HEK293T (cell line): ENCODE measurements at regions not wholly inside any gene's neighbourhood (a gene's known extent, or its start where the extent isn't known, plus 50 kb on each side); places are given as distances from the start of the nearest gene placed in this dataset.

Experiments used
- BHLHE40 ChIP-seq: fragments of 450-650 bp; IDR thresholded peaks from 2 replicates; pipeline ENCODE4 v1.6.1; 2016; ENCODE audit warnings: mild to moderate bottlenecking, moderate library complexity, borderline replicate concordance
- FOXM1 ChIP-seq: fragments of 450-650 bp; IDR thresholded peaks from 2 replicates; pipeline ENCODE4 v1.6.1; 2017; ENCODE audit warnings: mild to moderate bottlenecking, borderline replicate concordance
- NFRKB ChIP-seq: fragments of 450-650 bp; IDR thresholded peaks from 2 replicates; pipeline ENCODE4 v1.6.1; 2016; ENCODE audit warnings: mild to moderate bottlenecking, moderate library complexity
- SP1 ChIP-seq: fragments of 450-650 bp; IDR thresholded peaks from 2 replicates; pipeline ENCODE4 v1.6.1; 2017
- SUZ12 ChIP-seq: fragments of 450-650 bp; IDR thresholded peaks from 2 replicates; pipeline ENCODE4 v1.6.1; 2016; ENCODE audit warnings: mild to moderate bottlenecking
- TARDBP ChIP-seq: fragments of 450-650 bp; IDR thresholded peaks from 2 replicates; pipeline ENCODE4 v1.6.1; 2016
- ZNF384 ChIP-seq: fragments of 450-650 bp; IDR thresholded peaks from 2 replicates; pipeline ENCODE4 v1.6.1; 2016
- TF ChIP-seq, protein P1 (sequence below): fragments of 450-650 bp; IDR thresholded peaks from 2 replicates; pipeline ENCODE4 v1.6.1; 2016

DNA sequence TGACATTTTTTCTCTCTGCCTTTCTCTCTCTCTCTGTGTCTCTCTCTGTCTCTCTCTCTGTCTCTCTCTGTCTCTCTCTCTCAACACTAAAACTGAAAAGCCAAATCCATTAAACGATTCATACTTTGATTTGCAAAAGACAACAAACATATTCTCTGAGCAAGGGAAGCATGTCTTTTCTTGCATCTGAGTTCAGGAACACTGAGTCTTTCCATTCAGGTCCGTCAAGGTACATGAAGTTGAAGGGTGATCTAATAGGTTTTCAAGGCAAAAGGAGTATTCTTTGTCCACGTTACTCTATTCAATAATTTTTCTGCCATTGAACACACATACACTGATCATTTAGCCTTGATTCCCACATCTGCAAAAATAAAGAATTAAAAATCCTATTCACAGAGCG is 900.9 kb downstream of the BCL11B start:
- no peak for TF ChIP-seq SP1
- TF ChIP-seq, protein P1, sequence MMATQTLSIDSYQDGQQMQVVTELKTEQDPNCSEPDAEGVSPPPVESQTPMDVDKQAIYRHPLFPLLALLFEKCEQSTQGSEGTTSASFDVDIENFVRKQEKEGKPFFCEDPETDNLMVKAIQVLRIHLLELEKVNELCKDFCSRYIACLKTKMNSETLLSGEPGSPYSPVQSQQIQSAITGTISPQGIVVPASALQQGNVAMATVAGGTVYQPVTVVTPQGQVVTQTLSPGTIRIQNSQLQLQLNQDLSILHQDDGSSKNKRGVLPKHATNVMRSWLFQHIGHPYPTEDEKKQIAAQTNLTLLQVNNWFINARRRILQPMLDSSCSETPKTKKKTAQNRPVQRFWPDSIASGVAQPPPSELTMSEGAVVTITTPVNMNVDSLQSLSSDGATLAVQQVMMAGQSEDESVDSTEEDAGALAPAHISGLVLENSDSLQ = no peak
- no peak for TF ChIP-seq NFRKB
- TF ChIP-seq BHLHE40 = no peak
- no peak for TF ChIP-seq FOXM1
- no peak for TF ChIP-seq TARDBP
- TF ChIP-seq SUZ12 = no peak
- TF ChIP-seq ZNF384 = no peak
